ENCODE measurements at regions not wholly inside any gene's neighbourhood (a gene's known extent, or its start where the extent isn't known, plus 50 kb on each side); places are given as distances from the start of the nearest gene placed in this dataset.

GRCh38 chr12:41804026-41804425, 340.6 kb downstream of the GXYLT1 start:
- no peak for DNase-seq (ENCODE audit: extremely low read depth, insufficient read length)
- TF ChIP-seq CTCF (IDR thresholded peaks at IDR 0.05; ENCODE audit: insufficient read depth, low read length, poor library complexity, severe bottlenecking), result no peak
- Histone ChIP-seq H3K27me3 (replicated peaks; ENCODE audit: control insufficient read depth, insufficient read depth, low read length) (no peaks in the 10 kb centered on the region), H3K36me3 (ENCODE audit: control insufficient read depth, insufficient read depth, low read length) (no peaks in the 10 kb centered on the region), H3K4me3 (replicated peaks; ENCODE audit: low read depth, low read length) (no peak overlapping the region)

GRCh38 chr12:41802803-41803202, 341.9 kb downstream of the GXYLT1 start:
- no peak for DNase-seq (ENCODE audit: extremely low read depth, insufficient read length)
- no peak for TF ChIP-seq CTCF (IDR thresholded peaks at IDR 0.05; ENCODE audit: insufficient read depth, low read length, poor library complexity, severe bottlenecking)
- Histone ChIP-seq H3K36me3 (ENCODE audit: control insufficient read depth, insufficient read depth, low read length) (no peaks in the 10 kb centered on the region), H3K4me3 (replicated peaks; ENCODE audit: low read depth, low read length) (no peak overlapping the region), H3K27me3 (replicated peaks; ENCODE audit: control insufficient read depth, insufficient read depth, low read length) (no peaks in the 10 kb centered on the region)

- no peak overlapping the region for H3K4me3 ChIP-seq (replicated peaks; ENCODE audit: low read depth, low read length)
- no peaks in the 10 kb centered on the region for H3K27me3 ChIP-seq (replicated peaks; ENCODE audit: control insufficient read depth, insufficient read depth, low read length)
- TF ChIP-seq CTCF (IDR thresholded peaks at IDR 0.05; ENCODE audit: insufficient read depth, low read length, poor library complexity, severe bottlenecking), result no peak
- DNase-seq (ENCODE audit: extremely low read depth, insufficient read length), result no peak
- no peaks in the 10 kb centered on the region for H3K36me3 ChIP-seq (ENCODE audit: control insufficient read depth, insufficient read depth, low read length)
Observed at GRCh38 chr12:41801261-41801660, 343.4 kb downstream of the GXYLT1 start.

DNA sequence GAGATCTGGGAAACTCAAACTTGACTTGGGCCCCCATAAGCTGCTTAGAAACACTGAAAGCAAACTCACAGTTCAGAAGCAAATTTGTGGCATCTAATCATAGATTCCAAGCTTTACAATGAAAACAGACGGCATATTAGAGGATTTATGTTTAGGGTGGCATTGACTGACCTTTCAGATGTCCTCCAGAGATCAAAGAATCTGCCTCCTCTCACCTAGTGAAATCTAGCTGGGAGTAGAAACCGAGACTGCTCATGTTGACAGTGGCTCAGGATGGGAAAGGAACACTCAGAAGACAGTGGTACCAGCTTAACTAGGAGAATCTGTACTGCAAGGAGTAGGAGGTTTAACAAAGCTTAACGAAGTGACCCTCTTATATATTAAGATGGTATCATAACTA, 345.0 kb downstream of the GXYLT1 start:
- no peak for DNase-seq (ENCODE audit: extremely low read depth, insufficient read length)
- no peak overlapping the region for H3K4me3 ChIP-seq (replicated peaks; ENCODE audit: low read depth, low read length)
- H3K27me3 ChIP-seq (replicated peaks; ENCODE audit: control insufficient read depth, insufficient read depth, low read length), result no peaks in the 10 kb centered on the region
- TF ChIP-seq CTCF (IDR thresholded peaks at IDR 0.05; ENCODE audit: insufficient read depth, low read length, poor library complexity, severe bottlenecking), result no peak
- H3K36me3 ChIP-seq (ENCODE audit: control insufficient read depth, insufficient read depth, low read length), result no peaks in the 10 kb centered on the region

GRCh38 chr12:41795910-41796309, 348.8 kb downstream of the GXYLT1 start:
- TF ChIP-seq CTCF (IDR thresholded peaks at IDR 0.05; ENCODE audit: insufficient read depth, low read length, poor library complexity, severe bottlenecking), result no peak
- H3K27me3 ChIP-seq (replicated peaks; ENCODE audit: control insufficient read depth, insufficient read depth, low read length), result no peaks in the 10 kb centered on the region
- no peak overlapping the region for H3K4me3 ChIP-seq (replicated peaks; ENCODE audit: low read depth, low read length)
- no peaks in the 10 kb centered on the region for H3K36me3 ChIP-seq (ENCODE audit: control insufficient read depth, insufficient read depth, low read length)
- DNase-seq (ENCODE audit: extremely low read depth, insufficient read length), result no peak

DNA sequence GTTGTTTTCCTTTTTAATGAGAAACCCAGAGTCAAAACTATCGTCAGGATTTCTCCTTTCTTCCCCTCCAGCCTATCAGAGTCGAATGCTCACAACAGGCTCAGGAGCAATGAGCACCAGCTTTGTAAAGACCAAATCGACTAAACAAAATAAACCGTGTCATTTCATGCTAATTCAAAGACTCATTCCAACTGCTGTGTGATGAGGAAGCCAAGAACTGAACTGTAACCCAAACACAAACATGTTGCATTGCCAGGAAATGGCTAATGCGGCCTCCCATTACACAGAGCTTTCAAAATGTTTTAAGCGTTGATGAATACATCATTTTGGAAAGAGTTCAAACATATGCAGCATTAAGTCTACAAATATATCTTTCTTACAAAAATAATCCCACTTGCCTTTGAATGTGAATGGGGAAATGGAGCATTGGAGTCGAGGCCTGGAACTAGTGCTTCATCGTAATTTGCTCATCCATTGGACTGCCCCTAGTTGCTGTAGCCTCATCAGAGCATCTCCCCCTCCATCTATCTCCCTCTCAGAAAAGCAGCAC, 349.5 kb downstream of the GXYLT1 start:
- no peak for TF ChIP-seq CTCF (IDR thresholded peaks at IDR 0.05; ENCODE audit: insufficient read depth, low read length, poor library complexity, severe bottlenecking)
- Histone ChIP-seq H3K4me3 (replicated peaks; ENCODE audit: low read depth, low read length) (no peak overlapping the region), H3K36me3 (ENCODE audit: control insufficient read depth, insufficient read depth, low read length) (no peaks in the 10 kb centered on the region), H3K27me3 (replicated peaks; ENCODE audit: control insufficient read depth, insufficient read depth, low read length) (no peaks in the 10 kb centered on the region)
- no peak for DNase-seq (ENCODE audit: extremely low read depth, insufficient read length)
